Kidney epithelial cell (primary cell): ENCODE measurements at regions not wholly inside any gene's neighbourhood (a gene's known extent, or its start where the extent isn't known, plus 50 kb on each side); places are given as distances from the start of the nearest gene placed in this dataset.

ENCODE experiments used
- DNase-seq: peaks from one replicate; pipeline ENCODE4 v3.0.0-alpha.2; 2010; ENCODE audit warnings: low read depth
- H3K27me3 ChIP-seq: 2 replicates; pipeline ENCODE4 v1.6.0; 2011; ENCODE audit warnings: low read length; ENCODE audit not compliant: control insufficient read depth, insufficient read depth
- H3K36me3 ChIP-seq: 2 replicates; pipeline ENCODE4 v1.5.1; 2011; ENCODE audit warnings: low read length; ENCODE audit not compliant: control insufficient read depth, insufficient read depth
- H3K4me3 ChIP-seq: 2 replicates; pipeline ENCODE4 v1.5.1; 2011; ENCODE audit warnings: low read depth, mild to moderate bottlenecking, control low read depth, low read length
- TF ChIP-seq, protein P1 (sequence below): IDR thresholded peaks from 2 replicates; pipeline ENCODE4 v1.5.1; 2011; ENCODE audit warnings: mild to moderate bottlenecking, moderate library complexity, low read length, control low read depth, inconsistent platforms; ENCODE audit not compliant: insufficient read depth, poor library complexity, severe bottlenecking

GRCh38 chr3:90011996-90012395 is 904.6 kb downstream of the EPHA3 start:
- H3K4me3 ChIP-seq: no peak overlapping the region
- H3K36me3 ChIP-seq: no peaks in the 10 kb centered on the region
- no peaks in the 10 kb centered on the region for H3K27me3 ChIP-seq
- TF ChIP-seq, protein P1, sequence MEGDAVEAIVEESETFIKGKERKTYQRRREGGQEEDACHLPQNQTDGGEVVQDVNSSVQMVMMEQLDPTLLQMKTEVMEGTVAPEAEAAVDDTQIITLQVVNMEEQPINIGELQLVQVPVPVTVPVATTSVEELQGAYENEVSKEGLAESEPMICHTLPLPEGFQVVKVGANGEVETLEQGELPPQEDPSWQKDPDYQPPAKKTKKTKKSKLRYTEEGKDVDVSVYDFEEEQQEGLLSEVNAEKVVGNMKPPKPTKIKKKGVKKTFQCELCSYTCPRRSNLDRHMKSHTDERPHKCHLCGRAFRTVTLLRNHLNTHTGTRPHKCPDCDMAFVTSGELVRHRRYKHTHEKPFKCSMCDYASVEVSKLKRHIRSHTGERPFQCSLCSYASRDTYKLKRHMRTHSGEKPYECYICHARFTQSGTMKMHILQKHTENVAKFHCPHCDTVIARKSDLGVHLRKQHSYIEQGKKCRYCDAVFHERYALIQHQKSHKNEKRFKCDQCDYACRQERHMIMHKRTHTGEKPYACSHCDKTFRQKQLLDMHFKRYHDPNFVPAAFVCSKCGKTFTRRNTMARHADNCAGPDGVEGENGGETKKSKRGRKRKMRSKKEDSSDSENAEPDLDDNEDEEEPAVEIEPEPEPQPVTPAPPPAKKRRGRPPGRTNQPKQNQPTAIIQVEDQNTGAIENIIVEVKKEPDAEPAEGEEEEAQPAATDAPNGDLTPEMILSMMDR: no peak
- no peak for DNase-seq

DNA sequence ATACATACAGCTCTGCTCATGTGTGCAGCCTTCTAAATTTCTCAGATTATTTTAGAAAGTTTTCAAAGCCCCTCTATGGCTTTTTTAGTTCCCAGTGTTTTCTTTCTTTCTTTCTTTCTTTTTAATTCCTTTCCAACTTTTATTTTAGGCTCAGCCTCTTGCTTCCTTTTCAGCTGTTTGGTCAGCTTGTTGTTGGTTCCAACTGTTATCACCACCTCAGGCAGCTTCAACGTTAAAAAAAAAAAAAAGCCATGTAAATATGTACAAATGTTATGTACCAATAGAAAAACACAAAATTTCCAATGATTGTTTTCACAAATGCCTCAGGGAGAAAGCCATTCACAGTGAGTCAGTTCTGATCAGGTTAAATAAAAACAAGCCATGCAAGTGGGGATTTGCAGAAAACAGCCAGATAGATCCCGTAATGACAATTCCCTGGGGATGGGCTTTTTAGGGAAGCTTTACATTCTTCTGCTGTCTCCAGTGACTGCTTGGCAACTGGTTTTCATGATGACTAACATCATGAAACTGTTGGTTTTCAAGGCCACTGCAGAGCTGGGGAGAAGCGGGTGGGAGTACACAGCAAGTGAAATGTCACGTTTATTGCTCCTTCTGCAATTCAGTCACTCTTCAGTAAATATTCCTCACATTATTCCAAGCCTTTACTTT is 908.4 kb downstream of the EPHA3 start:
- Histone ChIP-seq H3K4me3 (no peak overlapping the region), H3K27me3 (no peaks in the 10 kb centered on the region), H3K36me3 (no peaks in the 10 kb centered on the region)
- TF ChIP-seq, protein P1: no peak
- DNase-seq: no peak

DNA sequence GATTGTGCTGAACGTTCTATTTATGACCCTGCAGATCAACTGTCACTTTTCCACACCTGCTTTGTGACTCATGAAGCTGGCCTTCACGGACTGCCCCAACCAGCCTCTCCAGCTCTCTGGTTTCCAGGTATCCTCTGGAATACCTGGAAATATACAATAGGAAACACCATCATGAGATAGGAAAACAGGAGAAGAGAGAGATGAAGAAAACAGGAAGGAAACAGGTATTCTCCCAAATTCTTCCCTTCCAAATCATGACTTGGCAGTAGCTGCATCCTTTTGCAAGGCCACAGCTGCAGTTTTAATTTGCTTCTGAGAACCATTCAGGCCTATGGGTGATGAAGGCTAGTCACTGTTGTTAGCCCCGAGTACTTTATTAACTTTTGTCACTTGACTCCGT is 909.1 kb downstream of the EPHA3 start:
- H3K36me3 ChIP-seq: no peaks in the 10 kb centered on the region
- no peak for DNase-seq
- H3K4me3 ChIP-seq: no peak overlapping the region
- no peaks in the 10 kb centered on the region for H3K27me3 ChIP-seq
- TF ChIP-seq, protein P1: no peak

GRCh38 chr3:90018779-90019178 is 911.4 kb downstream of the EPHA3 start:
- TF ChIP-seq, protein P1: no peak
- H3K4me3 ChIP-seq: no peak overlapping the region
- no peaks in the 10 kb centered on the region for H3K36me3 ChIP-seq
- DNase-seq: no peak
- H3K27me3 ChIP-seq: no peaks in the 10 kb centered on the region

GRCh38 chr3:90025019-90025418 is 917.6 kb downstream of the EPHA3 start:
- TF ChIP-seq, protein P1: no peak
- Histone ChIP-seq H3K27me3 (no peaks in the 10 kb centered on the region), H3K36me3 (no peaks in the 10 kb centered on the region), H3K4me3 (no peak overlapping the region)
- no peak for DNase-seq

- TF ChIP-seq, protein P1: no peak
- DNase-seq: no peak
- H3K27me3 ChIP-seq: no peaks in the 10 kb centered on the region
- no peak overlapping the region for H3K4me3 ChIP-seq
- no peaks in the 10 kb centered on the region for H3K36me3 ChIP-seq
Measured at GRCh38 chr3:90026406-90026805, 919.0 kb downstream of the EPHA3 start.
